ENCODE measurements at regions not wholly inside any gene's neighbourhood (a gene's known extent, or its start where the extent isn't known, plus 50 kb on each side); places are given as distances from the start of the nearest gene placed in this dataset.

DNA sequence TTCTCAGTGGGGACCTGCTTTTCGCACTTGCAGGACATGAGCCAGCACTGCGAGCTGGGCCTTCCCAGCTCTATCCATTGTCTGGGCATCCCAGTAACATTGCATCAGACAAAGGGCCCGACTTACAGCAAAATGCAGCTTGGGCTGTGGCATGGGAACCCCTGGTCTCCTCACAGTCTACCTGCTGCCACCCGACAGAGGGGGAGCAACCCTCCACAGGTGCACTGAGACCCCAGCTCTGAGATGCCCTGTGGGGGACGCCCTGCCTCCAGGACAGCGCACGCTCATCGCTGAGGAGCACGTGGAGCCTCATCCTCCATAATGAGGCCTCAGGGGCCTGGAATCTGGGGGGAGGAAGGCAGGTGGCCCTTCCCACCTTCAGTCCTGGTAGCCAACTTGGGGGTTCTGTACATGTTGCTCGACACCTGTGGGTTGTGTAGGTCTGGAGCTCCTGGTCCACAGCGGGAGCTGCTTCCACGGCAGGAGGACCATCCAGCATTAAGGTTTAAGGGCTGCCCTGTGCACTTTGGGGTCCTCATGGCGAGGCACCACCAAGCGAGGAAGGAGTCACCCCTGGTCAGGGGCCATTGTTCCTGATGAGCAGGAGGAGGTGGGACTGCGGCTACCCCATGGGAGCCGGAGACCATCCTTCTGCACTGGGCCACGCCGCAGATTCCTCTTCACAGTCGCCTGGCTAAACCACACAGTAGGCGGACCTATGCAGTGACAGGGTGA, 376.5 kb upstream of the IRX1 start:
- ATAC-seq (no peak), DNase-seq (ENCODE audit: low read depth, low spot score) (no peak)
- Histone ChIP-seq H2AFZ (ENCODE audit: low read depth, low read length, poor library complexity, severe bottlenecking) (no peak overlapping the region), H3K9me3 (ENCODE audit: control insufficient read depth in 1 of 2, insufficient read depth in 1 of 2, low read depth in 1 of 2, low read length in 2 of 2) (peaks cover 0 to 16% of the 10 kb centered on the region in 2 experiments; a peak in 2 of 4 replicates), H3K79me2 (ENCODE audit: insufficient read depth, low read length) (no peaks in the 10 kb centered on the region), H3K9me2 (ENCODE audit: insufficient read depth) (no peaks in the 10 kb centered on the region), H3K27ac (ENCODE audit: low read depth, low read length) (no peak overlapping the region), H3K4me1 (ENCODE audit: control insufficient read depth in 1 of 2, insufficient read depth in 2 of 2, low read length in 2 of 2) (no peaks in the 10 kb centered on the region), H3K4me3 (replicated peaks in 1 of 2; ENCODE audit: low read depth in 1 of 2, low read length in 2 of 2) (no peak overlapping the region), H3K27me3 (ENCODE audit: insufficient read depth, low read length) (no peaks in the 10 kb centered on the region), H3K9ac (ENCODE audit: low read length) (no peak overlapping the region), H4K20me1 (ENCODE audit: insufficient read depth) (no peaks in the 10 kb centered on the region), H3K4me2 (ENCODE audit: low read length) (no peak overlapping the region), H3K36me3 (ENCODE audit: control insufficient read depth in 1 of 2, insufficient read depth in 2 of 2, low read length in 2 of 2) (no peaks in the 10 kb centered on the region)
- intact Hi-C loops (cut with micrococcal nuclease): no loop called here
- ChIA-PET CTCF (no interaction called here), POLR2A (no interaction called here), RAD21 (ENCODE audit: low non-redundant PET in 1 of 2, low total read pairs in 2 of 2, uncharacterized antibody in 2 of 2, unreplicated experiment in 2 of 2) (no interaction called here)
- BruUV-seq (replicated peaks): no TSS peak
- TF ChIP-seq ELF1 (IDR thresholded peaks at IDR 0.05; ENCODE audit: borderline replicate concordance, low read depth) (no peak), CEBPB (IDR thresholded peaks at IDR 0.05; ENCODE audit: low read depth) (no peak), ZNF274 (IDR thresholded peaks at IDR 0.05; ENCODE audit: low read depth, low read length) (no peak), YY1 (IDR thresholded peaks at IDR 0.05; ENCODE audit: extremely low read depth, insufficient replicate concordance, low read depth, low read length) (no peak), ZFX (IDR thresholded peaks at IDR 0.05) (no peak), SIN3A (IDR thresholded peaks at IDR 0.05; ENCODE audit: low read depth) (no peak), REST (IDR thresholded peaks at IDR 0.05; ENCODE audit: low read depth) (no peak), POLR2A (IDR thresholded peaks at IDR 0.05; ENCODE audit: borderline replicate concordance, extremely low read depth, insufficient read depth, insufficient read length) (no peak), POLR2AphosphoS5 (IDR thresholded peaks at IDR 0.05; ENCODE audit: low read depth, low read length) (no peak), TCF7L2 (IDR thresholded peaks at IDR 0.05; ENCODE audit: borderline replicate concordance, extremely low read depth, insufficient read depth, insufficient read length) (no peak)
- TF ChIP-seq, protein P1, sequence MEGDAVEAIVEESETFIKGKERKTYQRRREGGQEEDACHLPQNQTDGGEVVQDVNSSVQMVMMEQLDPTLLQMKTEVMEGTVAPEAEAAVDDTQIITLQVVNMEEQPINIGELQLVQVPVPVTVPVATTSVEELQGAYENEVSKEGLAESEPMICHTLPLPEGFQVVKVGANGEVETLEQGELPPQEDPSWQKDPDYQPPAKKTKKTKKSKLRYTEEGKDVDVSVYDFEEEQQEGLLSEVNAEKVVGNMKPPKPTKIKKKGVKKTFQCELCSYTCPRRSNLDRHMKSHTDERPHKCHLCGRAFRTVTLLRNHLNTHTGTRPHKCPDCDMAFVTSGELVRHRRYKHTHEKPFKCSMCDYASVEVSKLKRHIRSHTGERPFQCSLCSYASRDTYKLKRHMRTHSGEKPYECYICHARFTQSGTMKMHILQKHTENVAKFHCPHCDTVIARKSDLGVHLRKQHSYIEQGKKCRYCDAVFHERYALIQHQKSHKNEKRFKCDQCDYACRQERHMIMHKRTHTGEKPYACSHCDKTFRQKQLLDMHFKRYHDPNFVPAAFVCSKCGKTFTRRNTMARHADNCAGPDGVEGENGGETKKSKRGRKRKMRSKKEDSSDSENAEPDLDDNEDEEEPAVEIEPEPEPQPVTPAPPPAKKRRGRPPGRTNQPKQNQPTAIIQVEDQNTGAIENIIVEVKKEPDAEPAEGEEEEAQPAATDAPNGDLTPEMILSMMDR (IDR thresholded peaks at IDR 0.05 in 2 of 3, conservative IDR thresholded peaks at IDR 0.05 in 1 of 3; ENCODE audit: borderline replicate concordance in 1 of 3, insufficient read depth in 1 of 3, low read depth in 2 of 3, low read length in 2 of 3): no peak
